ENCODE measurements at regions not wholly inside any gene's neighbourhood (a gene's known extent, or its start where the extent isn't known, plus 50 kb on each side); places are given as distances from the start of the nearest gene placed in this dataset.
"Not testable (repeated sequence)": the region's sequence is repeated elsewhere in the genome, so short reads cannot be mapped to it uniquely, and the experiment has no call there.

DNA sequence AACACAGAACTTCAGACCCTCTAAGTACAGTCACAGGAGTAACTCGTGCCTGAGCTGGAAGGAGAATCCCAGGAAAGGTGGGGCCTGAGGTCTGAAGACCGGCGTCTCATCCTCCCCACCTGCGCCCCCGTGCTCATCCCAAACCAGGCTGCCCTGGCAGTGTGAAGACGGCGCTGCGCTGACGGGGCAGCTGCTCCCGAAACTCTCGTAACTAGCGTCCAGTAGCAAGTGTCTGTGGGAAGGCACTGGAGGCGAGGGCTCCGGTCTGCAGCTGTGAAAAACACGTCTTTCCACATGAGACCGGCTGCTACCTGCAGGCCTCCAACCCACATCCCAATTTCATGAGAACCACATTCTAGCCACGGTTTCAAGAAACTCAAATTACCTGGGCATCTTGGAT lies 136.6 kb upstream of the RNF32 start:
- CTCF ChIA-PET: interaction anchor here (0.6 kb wide), 1 partner anchor 447 kb away, joined by 3 read pairs; no protein-coding TSS in a partner anchor
- DNase-seq: no peak
- Mint-ChIP-seq H3K27ac (no peak overlapping the region), H3K36me3 (ENCODE audit: low read depth) (no peaks in the 10 kb centered on the region), H3K27me3 (ENCODE audit: low read depth) (peaks cover 8% of the 10 kb centered on the region), H3K4me3 (no peak overlapping the region), H3K9me3 (no peaks in the 10 kb centered on the region), H3K4me1 (ENCODE audit: low read depth) (no peaks in the 10 kb centered on the region)
- intact Hi-C loops (cut with micrococcal nuclease): no loop called here

DNA sequence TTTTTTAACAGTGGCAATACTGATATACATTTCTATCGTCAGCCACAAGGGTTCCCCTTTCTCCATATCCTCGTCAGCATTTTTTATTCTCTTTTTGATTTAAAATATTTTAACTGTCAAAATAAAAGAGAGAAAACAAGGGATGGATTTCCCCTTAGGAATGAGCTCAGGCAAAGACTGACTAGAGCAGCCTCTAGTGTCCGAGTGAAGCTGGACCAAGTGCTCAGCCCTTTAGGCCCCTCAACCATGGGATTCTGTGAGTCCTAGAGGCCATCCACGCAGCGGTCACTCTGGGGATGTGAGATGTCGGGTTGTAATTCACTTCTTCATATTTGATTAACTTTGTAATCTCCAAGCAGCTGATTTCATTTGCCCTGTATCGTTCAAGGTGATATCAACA lies 137.4 kb upstream of the RNF32 start:
- no peaks in the 10 kb centered on the region for H3K36me3 Mint-ChIP-seq (ENCODE audit: low read depth)
- H3K27me3 Mint-ChIP-seq (ENCODE audit: low read depth): peaks cover 8% of the 10 kb centered on the region
- no peak for DNase-seq
- H3K9me3 Mint-ChIP-seq: no peaks in the 10 kb centered on the region
- no peak overlapping the region for H3K4me3 Mint-ChIP-seq
- H3K4me1 Mint-ChIP-seq (ENCODE audit: low read depth): no peaks in the 10 kb centered on the region
- CTCF ChIA-PET: interaction anchor here (0.6 kb wide), 1 partner anchor 448 kb away, joined by 3 read pairs; no protein-coding TSS in a partner anchor
- intact Hi-C loops (cut with micrococcal nuclease): no loop called here
- no peak overlapping the region for H3K27ac Mint-ChIP-seq

DNA sequence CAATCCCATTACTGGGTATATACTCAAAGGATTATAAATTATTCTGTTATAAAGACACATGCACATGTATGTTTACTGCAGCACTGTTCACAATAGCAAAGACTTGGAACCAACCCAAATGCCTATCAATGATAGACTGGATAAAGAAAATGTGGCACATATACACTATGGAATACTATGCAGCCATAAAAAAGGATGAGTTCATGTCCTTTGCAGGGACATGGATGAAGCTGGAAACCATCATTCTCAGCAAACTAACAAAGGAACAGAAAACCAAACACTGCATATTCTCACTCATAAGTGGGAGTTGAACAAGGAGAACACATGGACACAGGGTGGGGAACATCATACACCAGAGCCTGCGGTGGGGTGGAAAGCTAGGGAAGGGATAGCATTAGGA lies 138.8 kb upstream of the RNF32 start:
- CTCF ChIA-PET; H3K9me3 Mint-ChIP-seq; H3K27ac Mint-ChIP-seq; DNase-seq; intact Hi-C loops (cut with micrococcal nuclease); H3K36me3 Mint-ChIP-seq (ENCODE audit: low read depth); H3K27me3 Mint-ChIP-seq (ENCODE audit: low read depth); H3K4me3 Mint-ChIP-seq; H3K4me1 Mint-ChIP-seq (ENCODE audit: low read depth): not testable (repeated sequence)

DNA sequence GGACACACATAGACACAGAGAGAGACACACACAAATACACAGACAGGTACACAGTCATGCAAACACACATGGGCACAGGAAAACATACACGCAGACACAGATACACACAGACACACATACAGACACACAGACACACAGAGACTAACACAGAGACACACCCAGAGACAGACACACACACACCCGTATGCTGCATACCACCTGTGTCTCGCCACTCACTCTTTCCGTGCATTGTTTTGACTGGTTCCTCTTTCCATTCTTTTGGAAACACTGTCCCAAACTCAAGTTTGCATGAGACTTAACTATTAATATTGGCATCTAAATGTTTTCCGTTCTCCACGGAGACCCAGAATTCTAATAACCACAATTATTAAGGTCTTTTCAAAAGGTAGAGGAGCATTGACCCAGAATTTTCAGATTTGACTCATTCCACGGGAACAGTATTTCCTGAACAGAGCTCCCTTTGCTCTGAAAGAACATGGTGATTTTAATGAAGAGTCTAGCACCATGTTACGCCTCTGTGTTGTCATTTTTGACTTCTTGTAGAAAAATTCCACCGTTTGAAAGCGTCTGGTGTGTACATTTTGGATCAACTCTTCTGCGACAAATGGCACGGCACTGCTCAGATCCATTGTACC lies 141.2 kb upstream of the RNF32 start:
- intact Hi-C loops (cut with micrococcal nuclease): no loop called here
- Mint-ChIP-seq H3K9me3 (no peaks in the 10 kb centered on the region), H3K27me3 (ENCODE audit: low read depth) (no peaks in the 10 kb centered on the region), H3K4me1 (ENCODE audit: low read depth) (no peaks in the 10 kb centered on the region), H3K27ac (no peak overlapping the region), H3K36me3 (ENCODE audit: low read depth) (no peaks in the 10 kb centered on the region), H3K4me3 (no peak overlapping the region)
- no peak for DNase-seq
- CTCF ChIA-PET: no interaction called here

DNA sequence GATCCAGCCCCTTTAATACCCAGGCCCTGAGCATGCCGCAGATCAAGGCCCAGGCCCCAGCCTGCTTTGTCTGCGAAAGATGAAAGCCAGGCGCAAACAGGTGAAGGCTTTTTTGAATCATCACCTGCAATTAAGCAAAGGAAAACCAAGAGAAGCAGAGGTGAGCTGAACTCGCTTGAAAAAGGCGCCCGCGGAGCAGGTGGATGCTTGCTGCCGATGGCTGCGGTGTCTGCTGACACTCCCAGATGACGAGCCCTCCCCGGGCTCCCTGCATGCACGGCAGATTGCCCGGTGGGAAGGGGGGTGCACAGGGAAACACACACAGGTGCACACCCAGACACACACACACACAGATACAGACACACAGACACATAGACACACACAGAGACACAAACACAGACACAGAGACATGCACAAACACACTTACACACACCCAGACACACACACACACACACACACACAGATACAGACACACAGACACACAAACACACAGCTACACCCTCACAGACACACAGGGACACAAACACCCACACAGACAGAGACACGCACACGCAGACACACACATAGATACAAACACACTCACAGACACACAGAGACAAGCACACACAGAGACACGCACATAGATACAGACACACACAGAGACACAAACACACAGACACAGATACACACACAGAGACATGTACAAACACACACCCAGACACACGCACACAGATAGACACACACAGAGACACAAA lies 142.6 kb upstream of the RNF32 start:
- CTCF ChIA-PET: no interaction called here
- H3K4me1 Mint-ChIP-seq (ENCODE audit: low read depth): no peaks in the 10 kb centered on the region
- intact Hi-C loops (cut with micrococcal nuclease): no loop called here
- no peaks in the 10 kb centered on the region for H3K36me3 Mint-ChIP-seq (ENCODE audit: low read depth)
- no peaks in the 10 kb centered on the region for H3K27me3 Mint-ChIP-seq (ENCODE audit: low read depth)
- H3K9me3 Mint-ChIP-seq: no peaks in the 10 kb centered on the region
- H3K27ac Mint-ChIP-seq: no peak overlapping the region
- no peak overlapping the region for H3K4me3 Mint-ChIP-seq
- no peak for DNase-seq

DNA sequence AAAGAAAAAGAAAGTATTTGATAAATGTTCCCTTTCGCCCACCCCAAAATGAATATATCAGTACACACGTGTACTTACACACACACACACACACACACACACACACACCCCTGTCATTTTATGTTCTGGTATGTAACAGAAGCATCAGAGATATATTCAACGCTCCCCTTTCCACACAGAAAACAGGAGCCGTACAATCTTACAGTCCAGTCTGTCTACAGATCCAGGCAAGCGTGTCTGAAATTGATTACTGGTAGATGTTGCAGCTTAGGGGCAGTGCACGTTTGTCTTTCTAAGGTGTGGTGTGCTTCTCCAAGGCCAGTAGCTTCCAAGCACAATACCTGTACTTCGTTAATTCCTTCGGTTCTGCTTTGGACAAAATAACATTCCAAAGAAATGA lies 143.7 kb upstream of the RNF32 start:
- CTCF ChIA-PET: no interaction called here

DNA sequence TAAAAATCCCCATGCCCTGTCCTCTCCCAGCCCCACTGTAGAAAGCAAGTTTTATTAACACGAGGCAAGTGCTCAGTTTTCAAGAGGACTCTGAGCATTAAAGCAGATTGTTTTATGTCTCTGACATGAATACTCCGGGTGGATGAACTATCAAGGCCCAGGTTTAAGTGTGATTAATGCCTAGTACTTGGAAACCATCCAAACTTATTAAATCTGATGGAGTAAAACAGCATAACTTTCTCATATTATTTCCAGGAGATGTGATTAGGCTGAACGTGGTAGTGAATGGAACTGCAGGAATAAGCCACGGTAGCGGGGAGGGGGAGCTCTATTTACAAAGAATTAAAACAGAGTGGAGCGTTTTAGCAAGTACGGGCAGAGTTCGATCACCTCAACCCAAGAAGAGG lies 144.2 kb upstream of the RNF32 start:
- Mint-ChIP-seq H3K9me3 (no peaks in the 10 kb centered on the region), H3K27me3 (ENCODE audit: low read depth) (no peaks in the 10 kb centered on the region), H3K36me3 (ENCODE audit: low read depth) (no peaks in the 10 kb centered on the region), H3K4me3 (no peak overlapping the region), H3K4me1 (ENCODE audit: low read depth) (no peaks in the 10 kb centered on the region), H3K27ac (no peak overlapping the region)
- CTCF ChIA-PET: no interaction called here
- intact Hi-C loops (cut with micrococcal nuclease): no loop called here
- no peak for DNase-seq

More for the DNA sequence above, 143.7 kb upstream of the RNF32 start:
- Mint-ChIP-seq H3K9me3 (no peaks in the 10 kb centered on the region), H3K27ac (no peak overlapping the region), H3K27me3 (ENCODE audit: low read depth) (no peaks in the 10 kb centered on the region), H3K4me3 (no peak overlapping the region), H3K36me3 (ENCODE audit: low read depth) (no peaks in the 10 kb centered on the region), H3K4me1 (ENCODE audit: low read depth) (no peaks in the 10 kb centered on the region)
- DNase-seq: no peak
- intact Hi-C loops (cut with micrococcal nuclease): no loop called here

DNA sequence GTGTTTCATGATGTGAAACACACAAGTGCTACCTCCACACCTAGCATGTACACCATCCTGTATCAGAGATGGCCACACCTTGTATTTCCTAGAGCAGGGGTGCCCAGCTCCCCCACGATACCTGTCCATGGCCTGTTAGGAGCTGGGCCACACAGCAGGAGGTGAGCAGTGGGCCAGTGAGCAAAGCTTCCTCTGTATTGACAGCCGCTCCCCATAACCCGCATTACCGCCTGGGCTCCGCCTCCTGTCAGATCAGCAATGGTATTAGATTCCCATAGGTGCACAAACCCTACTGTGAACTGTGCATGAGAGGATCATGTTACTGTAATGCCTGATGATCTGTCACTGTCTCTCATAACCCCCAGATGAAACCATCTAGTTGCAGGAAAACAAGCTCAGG lies 145.6 kb upstream of the RNF32 start:
- H3K36me3 Mint-ChIP-seq (ENCODE audit: low read depth): no peaks in the 10 kb centered on the region
- intact Hi-C loops (cut with micrococcal nuclease): no loop called here
- no peak for DNase-seq
- H3K4me1 Mint-ChIP-seq (ENCODE audit: low read depth): no peaks in the 10 kb centered on the region
- H3K27me3 Mint-ChIP-seq (ENCODE audit: low read depth): no peaks in the 10 kb centered on the region
- CTCF ChIA-PET: no interaction called here
- no peak overlapping the region for H3K4me3 Mint-ChIP-seq
- no peaks in the 10 kb centered on the region for H3K9me3 Mint-ChIP-seq
- H3K27ac Mint-ChIP-seq: no peak overlapping the region

DNA sequence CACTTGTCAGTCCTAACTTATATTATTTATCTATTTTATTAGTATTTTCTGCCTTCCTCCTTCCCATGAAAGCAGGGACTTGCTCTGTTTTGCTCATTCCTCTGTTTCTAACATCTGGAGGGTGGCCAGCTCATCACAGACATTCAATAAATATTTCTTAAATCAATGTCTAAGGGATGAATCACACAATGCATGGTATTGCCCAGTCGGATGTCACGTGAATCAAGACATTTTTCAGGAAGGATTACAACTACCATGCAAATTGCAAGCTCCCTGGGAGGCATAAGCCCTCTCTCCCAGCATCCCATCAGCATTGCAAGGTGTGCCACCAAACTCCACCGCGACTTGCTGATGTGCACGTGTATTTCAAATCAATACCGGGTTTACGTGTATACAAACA lies 146.6 kb upstream of the RNF32 start:
- Mint-ChIP-seq H3K4me1 (ENCODE audit: low read depth) (no peaks in the 10 kb centered on the region), H3K9me3 (no peaks in the 10 kb centered on the region), H3K27ac (no peak overlapping the region), H3K27me3 (ENCODE audit: low read depth) (no peaks in the 10 kb centered on the region), H3K36me3 (ENCODE audit: low read depth) (no peaks in the 10 kb centered on the region), H3K4me3 (no peak overlapping the region)
- intact Hi-C loops (cut with micrococcal nuclease): no loop called here
- CTCF ChIA-PET: no interaction called here
- no peak for DNase-seq

DNA sequence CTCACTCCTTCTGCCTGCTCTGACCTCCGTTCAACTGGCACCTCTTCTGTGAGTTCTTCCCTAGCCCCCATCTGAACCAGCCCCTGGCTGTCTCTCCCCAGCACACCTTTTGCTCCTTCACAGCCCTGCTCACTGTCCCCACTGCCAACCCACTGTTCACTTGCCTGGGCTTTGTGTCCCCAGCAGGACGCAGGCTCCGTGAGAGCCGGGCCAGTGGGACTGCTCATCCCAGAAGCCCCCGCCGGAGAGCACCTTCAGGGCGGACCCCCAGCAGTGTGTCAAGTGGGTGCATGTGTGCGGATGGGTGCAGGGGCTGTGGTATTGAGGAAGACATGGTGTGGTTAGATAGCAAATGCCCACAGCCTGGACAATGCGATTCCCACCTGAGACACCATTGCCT lies 148.4 kb upstream of the RNF32 start:
- H3K36me3 Mint-ChIP-seq (ENCODE audit: low read depth): no peaks in the 10 kb centered on the region
- no peaks in the 10 kb centered on the region for H3K9me3 Mint-ChIP-seq
- intact Hi-C loops (cut with micrococcal nuclease): no loop called here
- CTCF ChIA-PET: no interaction called here
- no peak overlapping the region for H3K4me3 Mint-ChIP-seq
- H3K27ac Mint-ChIP-seq: no peak overlapping the region
- peaks cover 3% of the 10 kb centered on the region for H3K27me3 Mint-ChIP-seq (ENCODE audit: low read depth)
- H3K4me1 Mint-ChIP-seq (ENCODE audit: low read depth): no peaks in the 10 kb centered on the region
- DNase-seq: no peak

DNA sequence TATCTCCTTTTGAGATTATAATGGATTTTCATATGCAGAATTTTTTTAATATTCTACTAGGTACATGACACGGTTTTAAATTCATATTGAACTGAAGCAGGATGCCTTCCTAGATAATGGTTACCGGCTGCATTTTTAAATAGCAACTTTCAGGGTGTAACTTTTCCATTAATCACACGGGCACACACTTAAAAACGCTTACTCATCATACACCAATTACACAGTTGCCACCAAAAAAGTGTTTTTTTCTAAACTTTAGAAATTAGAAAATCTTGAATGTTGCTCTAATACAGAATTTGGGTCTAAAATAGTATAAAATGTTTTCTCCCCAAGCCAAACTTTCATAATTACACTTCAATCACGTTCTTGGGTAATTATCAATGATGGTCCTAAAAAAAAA lies 149.1 kb upstream of the RNF32 start:
- no peak for DNase-seq
- intact Hi-C loops (cut with micrococcal nuclease): no loop called here
- CTCF ChIA-PET: no interaction called here
- Mint-ChIP-seq H3K27me3 (ENCODE audit: low read depth) (peaks cover 3% of the 10 kb centered on the region), H3K4me3 (no peak overlapping the region), H3K4me1 (ENCODE audit: low read depth) (no peaks in the 10 kb centered on the region), H3K9me3 (no peaks in the 10 kb centered on the region), H3K27ac (no peak overlapping the region), H3K36me3 (ENCODE audit: low read depth) (no peaks in the 10 kb centered on the region)

DNA sequence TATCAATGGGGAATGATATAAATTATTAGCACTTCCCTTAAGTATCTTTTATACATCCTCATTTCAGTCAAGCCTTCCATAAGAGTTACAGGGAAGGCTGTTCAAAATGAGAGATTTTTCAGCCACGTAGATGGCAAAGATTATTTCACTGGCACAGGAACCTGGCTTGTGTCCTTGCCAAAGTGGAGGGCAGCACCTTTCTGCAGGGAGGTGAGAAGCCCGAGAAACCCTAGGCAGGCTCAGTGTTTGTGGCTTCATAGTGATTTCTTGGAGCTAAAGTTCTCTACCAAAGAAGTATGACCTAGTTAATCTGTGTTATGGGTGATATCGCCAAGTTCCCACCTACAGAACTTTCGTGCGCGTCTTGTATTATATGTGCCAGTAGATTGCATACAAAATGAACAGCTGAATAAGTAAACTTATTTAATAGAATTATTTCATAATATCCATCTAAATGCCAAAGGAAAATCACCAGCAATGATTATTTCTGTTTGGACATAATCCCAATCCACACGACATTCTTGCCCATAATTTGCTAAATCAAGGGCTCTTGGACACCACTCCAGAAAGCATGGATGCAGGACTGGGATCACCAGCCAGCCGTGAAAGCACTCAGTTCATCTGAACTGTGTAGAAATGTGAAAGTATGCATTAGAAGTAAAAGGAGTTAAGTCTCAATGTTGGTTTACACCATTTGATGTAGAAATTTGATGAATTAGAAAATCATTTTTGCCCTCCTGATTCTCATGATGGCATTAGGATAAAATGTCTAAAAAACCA lies 150.4 kb upstream of the RNF32 start:
- Mint-ChIP-seq H3K27ac (no peak overlapping the region), H3K4me1 (ENCODE audit: low read depth) (no peaks in the 10 kb centered on the region), H3K4me3 (no peak overlapping the region), H3K27me3 (ENCODE audit: low read depth) (peaks cover 3% of the 10 kb centered on the region), H3K36me3 (ENCODE audit: low read depth) (no peaks in the 10 kb centered on the region), H3K9me3 (no peaks in the 10 kb centered on the region)
- CTCF ChIA-PET: no interaction called here
- no peak for DNase-seq
- intact Hi-C loops (cut with micrococcal nuclease): no loop called here

Data from activated naive CD4-positive, alpha-beta T cell treated with anti-CD3 and anti-CD28 coated beads for 36 hours (primary cell).